HG02610 (cell line): ENCODE measurements at regions not wholly inside any gene's neighbourhood (a gene's known extent, or its start where the extent isn't known, plus 50 kb on each side); places are given as distances from the start of the nearest gene placed in this dataset.

Experiments used
- ATAC-seq: cut with Tn5 transposase; IDR thresholded peaks from one replicate; pipeline ENCODE4 v1.9.1; 2021; ENCODE audit warnings: mild to moderate bottlenecking, moderate library complexity; ENCODE audit not compliant: unreplicated experiment

DNA sequence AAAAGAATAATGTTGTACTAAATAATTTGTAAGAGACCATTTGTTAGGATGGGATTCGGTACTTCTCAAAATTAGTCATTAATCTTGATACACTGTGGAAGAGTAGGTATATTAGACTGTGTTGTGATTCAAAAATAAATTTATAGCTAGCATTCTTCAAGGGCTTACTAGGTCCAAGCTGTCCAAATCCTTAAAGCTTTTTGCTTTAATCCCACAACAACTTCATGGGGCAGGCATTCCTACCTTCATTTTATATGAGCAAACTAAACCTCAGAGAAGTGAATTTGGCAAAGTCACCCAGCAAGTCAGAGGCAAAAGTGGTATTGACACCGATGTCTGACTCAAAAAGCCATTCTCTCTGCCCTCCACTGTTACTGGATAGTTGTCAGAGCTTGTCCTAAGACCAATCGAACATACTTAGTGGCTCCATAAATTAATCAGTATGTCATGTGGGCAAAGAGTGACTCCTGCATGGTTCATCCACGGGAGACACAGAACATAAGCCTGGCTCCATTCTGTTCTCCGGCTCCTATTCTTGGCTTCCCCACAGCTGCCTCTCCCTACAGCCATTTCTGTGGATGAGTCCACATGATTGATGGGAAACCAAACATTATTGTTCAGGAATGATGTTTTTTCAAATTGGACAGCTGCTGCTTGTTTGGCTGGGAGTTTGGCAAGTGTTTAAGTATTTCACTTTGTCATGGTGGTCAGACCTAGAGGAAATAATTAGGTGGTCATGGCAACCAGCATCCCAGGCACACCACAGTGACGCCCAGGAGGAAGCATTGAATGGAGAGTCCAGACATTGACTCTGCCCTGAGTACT lies 133.4 kb upstream of the FGGY start:
- no peak for ATAC-seq

DNA sequence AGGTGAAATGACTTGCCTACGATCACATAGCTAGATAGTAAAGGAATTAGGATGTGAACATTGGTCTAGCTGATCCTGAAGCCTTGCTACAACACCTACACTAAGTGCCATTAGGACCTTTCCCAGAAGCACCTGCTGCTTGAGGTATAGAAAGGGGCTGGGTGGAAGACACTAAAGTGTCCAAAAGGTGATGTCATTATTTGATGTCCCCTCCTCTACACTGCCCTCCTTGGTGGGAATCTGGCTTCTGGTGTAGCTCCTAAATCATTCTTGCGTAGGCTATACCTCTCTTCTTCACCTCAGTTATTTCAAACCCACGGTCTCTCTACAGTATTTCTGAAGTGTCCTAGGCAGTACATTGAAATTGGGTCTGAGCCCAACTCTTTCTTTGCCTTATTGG lies 132.5 kb upstream of the FGGY start:
- ATAC-seq = no peak

DNA sequence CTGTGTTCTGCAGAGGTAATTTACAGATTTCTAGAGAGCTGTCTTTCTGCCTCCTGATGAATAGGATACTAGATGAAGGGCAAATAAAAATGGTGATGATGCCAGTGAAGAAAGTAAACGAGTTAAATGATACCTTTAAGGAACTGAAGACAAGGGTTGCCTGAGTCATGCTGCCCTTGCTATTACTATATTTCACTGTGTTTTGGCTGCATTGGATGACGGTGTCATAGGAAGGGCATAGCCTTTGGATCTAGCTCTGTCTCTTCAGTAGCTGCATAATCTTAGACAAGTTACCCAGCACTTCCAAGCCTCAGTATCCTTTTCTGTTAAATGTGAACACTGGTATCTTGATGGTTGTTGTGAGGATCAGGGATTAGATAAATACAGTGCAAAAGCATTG lies 131.5 kb upstream of the FGGY start:
- no peak for ATAC-seq

DNA sequence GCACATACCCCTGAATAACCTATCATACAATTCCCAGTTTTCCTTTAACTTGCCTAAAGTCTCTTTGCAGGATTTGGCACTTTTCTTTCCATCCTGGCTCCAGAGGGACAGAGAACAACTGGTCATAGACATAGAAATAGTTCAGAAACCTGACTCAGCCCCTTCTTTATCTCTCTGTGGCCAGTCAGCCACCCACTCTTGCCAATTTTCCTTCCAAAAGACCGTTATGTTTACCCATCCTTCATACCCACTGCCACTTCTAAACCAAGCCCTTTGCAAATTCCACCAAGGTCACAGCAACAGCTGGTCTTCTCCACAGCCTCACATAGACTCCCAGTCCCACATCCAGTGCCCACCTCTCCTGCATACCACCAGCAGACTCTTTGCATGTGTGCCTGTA lies 127.2 kb upstream of the FGGY start:
- no peak for ATAC-seq

DNA sequence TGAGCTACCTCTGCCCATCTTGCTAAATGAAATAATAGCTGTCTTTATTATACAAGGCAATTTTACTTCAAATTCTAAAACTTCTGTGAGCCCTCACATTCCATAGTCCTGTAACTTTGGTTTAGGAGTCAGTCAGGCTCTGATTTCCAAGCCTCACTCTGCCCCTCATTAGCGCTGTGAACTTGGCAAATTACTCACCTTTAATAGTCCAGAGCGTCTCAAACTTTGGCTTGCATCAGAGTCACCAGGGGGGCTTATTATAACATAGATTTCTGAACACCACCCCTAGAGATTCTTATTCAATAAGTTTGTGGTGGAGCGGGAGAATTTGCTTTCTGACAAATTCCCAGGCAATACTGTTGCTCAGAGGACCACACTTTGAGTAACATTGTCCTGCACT lies 126.2 kb upstream of the FGGY start:
- no peak for ATAC-seq

DNA sequence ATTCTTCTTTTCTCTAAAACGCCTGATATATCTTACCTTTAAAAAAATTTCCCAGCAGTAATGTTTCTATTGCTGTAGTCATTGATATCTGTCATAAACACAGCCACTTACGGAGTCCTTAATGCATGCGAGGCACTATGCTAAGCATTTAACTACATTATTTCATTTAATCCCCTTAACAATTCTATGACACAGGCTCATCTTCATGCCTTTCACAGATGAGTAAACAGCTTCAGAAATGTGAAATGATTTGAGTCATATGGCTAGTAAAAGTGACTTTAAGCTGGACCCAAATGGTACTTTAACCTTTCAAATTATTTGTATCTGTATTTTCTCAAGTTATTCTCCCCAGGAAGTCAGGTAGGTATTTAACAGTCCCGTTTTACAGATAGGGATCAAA lies 125.1 kb upstream of the FGGY start:
- peak; percentile 56 for ATAC-seq

DNA sequence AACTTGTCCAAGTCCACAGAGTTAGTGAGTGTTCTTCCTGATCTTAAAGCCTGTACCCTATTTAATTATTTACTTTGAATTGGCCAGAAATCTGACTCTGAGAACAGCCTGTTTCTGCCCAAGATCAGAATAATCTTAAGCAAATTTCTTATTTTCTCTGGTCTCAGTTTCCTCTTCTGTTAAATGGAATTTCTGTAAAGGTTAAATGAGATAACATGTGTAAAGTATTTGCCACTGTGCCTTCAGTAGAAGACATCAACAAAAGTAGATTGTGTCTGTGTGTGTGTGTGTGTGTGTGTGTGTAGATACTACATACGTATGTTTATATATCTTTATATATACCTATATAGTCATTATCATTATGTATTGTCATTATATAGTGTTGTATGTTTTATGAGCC lies 124.2 kb upstream of the FGGY start:
- no peak for ATAC-seq

DNA sequence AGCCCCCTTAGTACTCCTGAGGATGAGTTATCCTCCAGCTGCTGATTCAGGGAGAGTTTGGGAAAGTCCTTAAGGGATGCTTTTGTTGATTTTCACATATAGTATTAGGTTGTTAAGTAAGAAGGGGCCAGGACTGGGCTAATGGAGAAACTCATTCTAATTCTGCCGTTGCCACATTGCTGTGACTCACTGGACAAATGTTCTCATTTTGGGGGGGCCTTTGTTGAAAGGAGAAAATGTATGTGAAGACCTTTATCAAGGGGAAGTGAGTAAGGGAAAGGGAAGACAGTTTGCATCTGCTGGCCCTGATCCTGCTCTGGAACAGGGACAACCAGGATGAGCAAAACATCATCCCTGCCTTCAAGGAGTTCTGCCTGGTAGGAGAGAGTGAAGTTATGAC lies 123.2 kb upstream of the FGGY start:
- ATAC-seq = no peak

DNA sequence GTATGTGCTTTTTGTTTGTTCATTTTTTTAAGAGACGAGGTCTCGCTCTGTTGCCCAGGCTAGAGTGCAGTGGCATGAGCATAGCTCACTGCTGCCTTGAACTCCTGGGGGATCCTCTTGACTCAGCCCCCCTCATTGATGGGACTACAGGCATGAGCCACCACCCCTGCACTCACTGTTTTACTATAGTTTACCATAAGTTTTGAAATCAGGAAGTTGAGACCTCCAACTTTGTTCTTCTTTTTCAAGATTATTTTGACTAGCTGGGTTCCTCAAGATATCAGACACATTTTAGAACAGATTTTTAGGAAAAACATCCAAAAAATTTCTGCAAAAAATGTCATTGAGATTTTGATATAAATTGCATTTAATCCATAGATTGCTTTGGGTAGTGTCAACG lies 120.4 kb upstream of the FGGY start:
- ATAC-seq = no peak

DNA sequence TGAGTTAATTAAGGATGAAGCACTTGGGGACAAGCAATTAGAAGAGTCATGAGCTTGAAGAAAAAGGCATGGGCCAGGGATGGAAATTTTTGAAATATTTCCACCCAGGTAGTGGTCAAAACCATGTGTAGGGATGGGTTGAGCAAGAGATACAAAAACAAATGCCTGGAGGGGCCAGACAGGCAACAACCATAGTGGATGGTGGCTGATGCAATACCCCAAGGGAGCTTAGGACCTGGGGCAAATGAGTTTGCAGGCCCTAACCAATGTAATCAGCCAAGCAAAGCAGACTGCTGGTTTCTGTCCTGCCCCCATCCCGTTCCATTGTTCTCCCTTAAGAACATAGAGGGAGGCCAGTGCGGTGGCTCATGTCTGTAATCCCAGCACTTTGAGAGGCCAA lies 119.1 kb upstream of the FGGY start:
- ATAC-seq = no peak

DNA sequence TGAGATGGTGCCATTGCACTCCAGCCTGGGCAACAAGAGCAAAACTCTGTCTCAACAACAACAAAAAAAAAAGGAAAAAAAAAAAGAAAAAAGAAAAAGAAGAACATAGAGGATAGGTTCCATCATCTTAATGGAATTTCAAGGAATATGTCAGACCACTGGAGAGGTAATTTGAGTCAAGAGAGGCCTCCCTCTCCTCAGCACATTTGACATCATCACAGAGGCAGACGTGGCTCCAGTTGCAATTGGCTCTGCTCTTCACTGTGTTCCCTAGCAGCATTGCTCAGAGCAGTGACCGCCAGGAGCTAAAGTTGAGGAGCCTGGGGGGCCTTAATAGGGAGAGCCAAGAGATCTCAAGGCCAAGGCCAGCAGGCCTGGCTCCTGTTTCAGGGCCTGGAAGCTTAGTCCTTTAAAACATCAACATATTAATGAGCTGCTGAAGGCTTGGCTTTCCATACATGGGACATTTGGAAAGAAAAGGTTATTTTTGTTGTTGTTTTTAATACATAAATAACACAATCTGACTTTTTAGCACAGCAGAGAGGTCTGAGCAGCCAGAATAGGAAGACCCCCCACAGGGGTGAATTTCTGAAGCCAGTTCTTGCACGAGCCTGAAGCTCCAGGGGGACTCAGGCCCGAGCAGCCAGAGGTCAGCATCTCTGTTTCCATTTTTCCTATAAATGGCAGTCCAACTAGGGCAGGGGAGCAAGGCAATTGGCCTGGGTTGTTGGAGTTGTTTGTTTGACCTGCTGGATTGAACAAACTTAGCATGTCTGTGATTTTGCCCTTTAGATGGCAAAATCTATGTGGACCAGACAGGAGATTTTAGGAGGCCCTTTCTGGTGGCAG lies 118.3 kb upstream of the FGGY start:
- ATAC-seq = no peak

DNA sequence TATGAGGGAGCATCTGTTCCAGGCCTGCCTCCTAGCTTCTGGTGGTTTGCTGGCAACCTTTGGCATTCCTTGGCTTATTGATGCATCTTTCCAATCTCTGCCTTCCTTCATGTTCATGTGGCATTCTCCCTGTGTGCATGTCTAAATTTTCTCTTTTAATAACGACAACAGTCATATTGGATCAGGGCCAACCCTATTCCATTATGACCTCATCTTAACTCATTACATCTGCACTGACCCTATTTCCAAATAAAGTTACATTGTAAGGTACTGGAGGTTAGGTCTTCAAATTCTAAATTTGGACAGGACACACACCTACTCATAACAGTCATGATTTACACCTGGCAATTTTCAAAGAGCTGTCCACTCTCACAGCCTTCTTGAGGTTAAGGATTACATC lies 117.2 kb upstream of the FGGY start:
- ATAC-seq = no peak

DNA sequence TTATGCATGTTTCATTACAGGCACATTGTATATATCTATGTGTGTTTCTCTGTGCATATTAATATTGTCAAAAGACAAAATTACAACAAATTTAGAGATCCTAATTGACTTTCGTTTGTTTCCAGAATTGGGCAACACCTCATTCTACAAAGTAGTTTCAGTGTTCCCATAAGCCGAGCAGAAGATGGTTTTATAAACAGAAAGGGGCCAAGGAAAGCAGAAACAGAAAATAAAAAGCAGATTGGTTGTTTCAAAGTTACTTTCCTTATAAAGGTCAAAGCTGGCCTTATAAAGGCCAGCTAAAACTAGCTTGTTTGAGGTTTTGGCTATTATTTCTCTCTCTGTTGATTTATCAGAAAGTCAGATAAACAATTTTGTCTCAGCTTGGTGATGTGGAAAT lies 116.2 kb upstream of the FGGY start:
- no peak for ATAC-seq

DNA sequence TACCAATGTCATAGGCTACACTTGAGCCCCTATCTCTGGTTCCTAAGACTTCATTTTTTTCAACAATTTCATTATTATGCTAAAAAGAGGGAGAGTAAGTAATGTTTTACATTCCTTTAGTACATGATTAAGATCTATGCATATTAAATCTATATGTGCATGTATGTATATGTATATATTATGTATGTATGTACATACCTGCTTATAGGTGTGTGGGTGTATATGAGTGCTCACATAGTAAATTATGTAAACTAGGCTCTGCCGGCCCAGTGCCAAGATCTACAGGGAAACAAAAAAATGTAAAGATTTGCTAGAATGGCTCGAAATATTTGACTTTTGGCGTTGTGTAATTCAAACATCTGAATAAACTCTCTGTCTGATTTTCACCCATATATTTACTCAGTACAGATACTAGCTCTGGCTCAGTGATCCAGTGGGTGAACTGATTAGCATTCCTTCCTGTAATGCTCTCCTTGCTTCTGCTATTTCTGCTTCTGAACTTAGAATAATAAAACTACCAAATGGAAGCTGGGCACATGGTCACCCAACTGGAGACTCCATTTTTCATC lies 113.1 kb upstream of the FGGY start:
- no peak for ATAC-seq

DNA sequence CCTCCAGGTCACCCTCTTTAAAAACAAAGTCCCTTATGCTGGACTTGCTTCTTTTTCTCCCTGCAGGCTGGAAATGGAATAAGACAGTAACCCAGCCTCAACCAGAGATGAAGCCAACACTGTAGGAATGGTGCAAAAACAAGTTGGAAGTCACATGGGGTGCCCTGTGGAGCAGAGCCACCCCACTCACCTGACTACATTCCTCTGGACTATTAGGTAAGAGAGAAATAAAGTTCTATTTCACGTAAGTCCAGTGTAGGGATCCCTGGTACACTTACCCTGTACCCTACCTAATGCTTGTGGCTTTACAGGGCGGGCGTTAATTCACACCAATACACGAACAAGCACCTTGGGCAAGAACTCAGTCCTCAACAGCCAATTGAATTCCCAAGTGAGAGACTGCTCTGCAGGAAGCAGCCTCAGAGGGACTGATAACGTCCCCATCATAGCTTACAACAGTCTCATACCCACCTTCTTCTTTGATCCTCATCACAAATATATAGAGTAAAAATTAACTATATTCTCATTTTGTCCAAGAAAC lies 112.5 kb upstream of the FGGY start:
- ATAC-seq = no peak

DNA sequence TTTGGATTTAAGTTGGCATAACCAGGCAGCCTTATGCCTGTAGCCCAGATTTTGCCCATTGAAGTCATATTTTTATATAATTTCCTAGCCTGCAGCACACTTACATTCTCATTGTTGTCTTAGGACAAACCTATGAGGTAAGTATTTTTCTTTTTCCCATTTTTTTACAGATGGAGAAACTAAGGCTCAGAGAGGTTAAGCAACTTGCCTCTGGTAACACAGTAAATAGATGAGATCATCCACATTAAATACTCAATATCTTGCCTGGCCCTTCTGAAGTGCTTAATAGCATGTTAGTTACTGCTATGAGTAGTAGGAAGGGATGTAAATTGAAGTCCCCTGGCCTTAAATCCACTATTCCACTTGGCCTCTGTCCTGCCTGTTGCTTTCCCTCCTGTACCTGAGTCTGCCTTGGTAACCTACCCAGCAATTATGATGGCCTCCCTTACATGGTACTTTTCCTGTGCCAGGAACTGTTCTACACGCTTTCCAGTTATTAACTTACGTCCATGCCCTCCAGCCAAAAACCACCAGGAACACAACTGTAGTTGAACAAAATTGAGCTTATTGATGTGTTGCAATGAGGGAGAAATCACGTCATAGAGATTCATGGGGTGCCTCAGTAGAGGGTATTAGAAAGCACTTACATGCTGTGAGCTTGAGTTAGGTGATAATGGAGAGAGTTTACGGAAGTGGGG lies 111.6 kb upstream of the FGGY start:
- ATAC-seq = no peak

DNA sequence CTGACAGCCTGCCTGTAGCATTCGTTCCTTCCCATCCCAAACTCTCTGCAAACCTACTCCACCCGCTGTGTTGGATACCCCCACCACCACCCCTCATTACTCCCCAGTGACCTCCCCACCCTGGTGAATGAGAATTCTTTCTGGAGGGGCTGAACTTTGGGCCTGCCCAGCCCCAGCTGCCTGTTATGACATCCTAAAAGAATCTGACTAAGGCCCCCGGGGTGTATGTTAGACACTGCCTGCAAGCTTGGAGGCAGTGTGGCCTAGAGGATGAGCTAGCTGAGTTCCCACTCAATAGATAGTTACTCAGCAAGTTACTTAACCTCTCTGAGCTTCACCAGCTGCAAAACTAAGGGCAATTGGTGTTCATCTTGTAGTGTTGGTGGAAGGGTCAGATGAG lies 110.2 kb upstream of the FGGY start:
- ATAC-seq = no peak

DNA sequence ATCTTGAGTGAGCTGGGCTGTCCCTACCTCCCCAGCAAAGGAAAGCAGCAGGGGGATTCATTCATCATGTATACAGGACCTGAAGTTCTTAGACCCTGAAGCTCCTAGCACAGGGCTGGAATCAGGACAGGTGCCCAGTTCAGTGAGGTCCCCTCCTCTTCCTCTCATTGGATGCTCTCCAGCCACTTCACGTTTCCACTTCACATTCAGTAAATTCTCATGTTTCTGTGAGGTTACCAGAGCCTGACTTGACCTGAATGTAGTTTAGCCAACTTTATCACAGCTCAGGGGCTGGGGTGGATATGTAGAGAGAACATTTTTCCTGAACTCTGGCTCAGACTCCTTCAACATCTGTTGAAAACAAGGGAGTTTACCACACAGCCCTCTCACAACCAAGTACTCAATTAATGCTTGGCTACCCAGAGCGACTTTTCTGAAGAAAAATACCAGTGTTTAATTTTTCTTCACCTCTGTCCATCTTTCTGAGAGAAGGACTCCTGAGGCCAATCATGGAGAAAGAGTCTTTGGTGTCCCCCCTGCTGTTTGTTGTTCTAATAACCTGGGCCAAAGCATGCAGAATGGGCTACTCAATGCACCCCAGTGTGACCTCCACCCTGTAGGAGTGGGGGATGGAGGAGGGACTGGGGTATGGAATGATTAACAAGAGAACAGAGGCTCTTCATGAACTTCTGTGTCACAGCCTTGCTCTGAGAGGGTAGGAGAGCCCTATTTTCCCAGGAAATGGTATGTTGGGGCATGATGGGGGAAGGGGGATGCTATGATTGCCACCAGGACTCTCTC lies 108.3 kb upstream of the FGGY start:
- ATAC-seq = no peak

DNA sequence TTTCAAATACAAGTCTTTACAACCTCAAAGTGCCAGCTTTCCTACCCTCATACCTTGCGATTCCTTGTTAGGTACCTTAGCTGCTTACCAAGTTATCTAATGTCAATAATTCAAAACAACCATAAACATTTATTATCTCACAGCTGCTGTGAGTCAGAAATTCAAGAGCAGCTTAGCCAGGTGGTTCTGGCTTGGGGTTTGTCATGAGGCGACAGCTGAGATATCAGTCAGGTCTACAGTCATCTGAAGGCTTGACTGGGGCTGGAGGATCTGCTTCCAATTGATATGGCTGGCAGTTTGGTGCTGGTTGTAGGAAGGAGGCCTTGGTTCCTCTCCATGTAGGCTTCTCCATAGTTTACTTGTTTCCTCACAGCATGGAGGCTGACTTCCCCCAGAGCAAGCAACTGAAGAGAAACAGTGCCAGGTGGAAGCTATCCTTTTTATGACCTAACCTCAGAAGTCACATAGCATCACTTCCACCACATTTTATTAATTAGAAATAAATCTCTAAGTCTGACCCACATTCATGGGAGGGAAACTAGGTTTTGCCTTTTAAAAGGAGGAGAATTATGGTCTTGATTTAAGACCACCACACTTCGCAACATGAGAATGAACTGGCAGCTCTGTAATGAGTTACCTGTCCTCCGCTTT lies 103.3 kb upstream of the FGGY start:
- ATAC-seq = no peak

DNA sequence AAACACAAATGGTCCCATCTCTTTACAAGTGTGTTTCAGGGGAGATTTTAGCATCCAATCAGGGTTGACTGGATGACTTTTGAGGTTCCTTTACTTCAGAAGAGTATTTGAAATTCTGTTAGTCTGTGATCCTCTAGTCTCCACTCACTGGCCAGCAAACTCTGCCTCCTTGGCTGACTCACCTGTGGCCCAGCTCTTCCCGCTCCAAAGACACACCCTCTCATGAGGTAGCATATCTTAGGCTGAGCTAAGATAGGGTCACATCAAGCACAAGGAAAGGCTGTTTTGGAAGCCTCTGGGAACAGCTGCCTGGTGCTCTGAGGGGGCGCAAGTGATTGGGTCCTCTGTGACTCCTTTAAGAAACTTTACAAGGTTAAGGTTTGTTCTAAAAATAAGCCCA lies 102.3 kb upstream of the FGGY start:
- ATAC-seq = no peak
